ENCODE measurements at regions not wholly inside any gene's neighbourhood (a gene's known extent, or its start where the extent isn't known, plus 50 kb on each side); places are given as distances from the start of the nearest gene placed in this dataset.
A peak's percentile ranks its signal among the peaks of the same experiment; 100 is the strongest.
"Not testable (repeated sequence)": the region's sequence is repeated elsewhere in the genome, so short reads cannot be mapped to it uniquely, and the experiment has no call there.

DNA sequence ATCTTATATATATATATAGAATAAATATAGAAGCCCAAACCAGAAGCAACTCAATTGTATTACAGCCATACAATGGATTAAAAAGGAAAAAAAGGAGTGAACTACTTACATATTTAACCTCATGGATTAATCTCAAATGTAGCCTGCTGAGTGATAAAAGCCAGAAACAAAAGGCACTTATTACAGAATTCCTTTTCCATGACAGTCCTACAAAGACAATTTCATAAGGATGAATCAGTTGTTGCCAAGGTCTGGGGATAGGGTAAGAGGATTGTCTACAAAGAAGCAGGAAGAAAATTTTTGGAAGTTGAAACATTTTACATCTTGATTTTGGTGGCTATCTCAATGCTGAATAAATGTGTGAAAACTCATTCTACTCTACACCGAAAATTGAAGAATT lies 103.9 kb upstream of the DCC start:
- no peak for DNase-seq

DNA sequence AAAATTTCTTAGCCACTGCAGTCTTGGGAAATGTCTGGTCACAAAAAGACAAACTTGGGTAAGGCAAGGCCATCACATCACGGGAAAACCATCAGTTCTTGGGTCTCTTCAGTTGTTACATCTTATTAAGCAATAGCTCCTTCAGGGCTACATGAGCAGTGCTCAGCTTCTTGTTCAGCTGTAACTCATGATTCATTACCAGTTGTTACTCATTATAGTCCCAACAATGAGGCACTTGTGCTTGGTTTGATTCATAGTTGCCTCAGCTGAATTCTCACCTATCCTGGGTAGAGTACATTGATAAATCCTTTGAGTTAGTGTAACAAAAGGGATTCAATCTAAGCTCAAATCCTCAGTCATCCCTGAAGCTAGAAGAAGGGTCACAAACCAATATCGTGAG lies 102.4 kb upstream of the DCC start:
- DNase-seq: no peak

DNA sequence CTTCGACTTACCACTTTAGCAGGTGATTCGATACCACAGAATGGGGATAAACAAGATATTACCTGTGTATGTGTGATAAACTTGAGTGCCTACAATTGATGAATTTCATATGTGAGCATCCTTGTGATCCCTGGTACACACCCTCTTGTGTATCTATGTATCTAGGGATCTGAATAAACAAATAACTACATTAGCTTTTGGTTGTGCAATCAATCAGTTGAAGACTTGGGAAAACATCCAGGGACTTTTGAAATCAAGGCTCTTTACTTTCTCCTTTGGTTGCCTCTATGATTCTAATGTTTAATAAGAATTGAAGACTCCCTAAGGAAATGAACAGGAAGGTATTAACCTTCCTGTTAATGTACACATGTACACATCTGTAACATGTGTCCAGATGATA lies 97.3 kb upstream of the DCC start:
- no peak for DNase-seq

DNA sequence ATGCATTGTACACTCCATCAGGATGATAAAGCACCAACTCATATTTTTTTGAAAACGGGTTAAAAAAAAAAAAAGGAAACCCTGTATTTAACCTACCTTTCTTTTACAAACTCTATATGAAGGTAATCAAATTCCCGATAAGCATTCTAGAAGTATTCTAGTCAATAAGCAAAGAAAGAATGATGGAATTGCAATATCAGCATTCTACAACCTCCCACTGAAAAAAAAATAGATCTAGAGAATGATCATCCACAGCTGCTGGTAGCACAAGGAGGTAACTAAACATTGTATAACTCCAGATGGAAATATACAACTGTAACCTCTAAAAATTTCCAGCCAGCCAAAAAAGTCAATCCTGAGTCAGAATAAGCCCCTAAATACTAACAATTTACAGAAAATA lies 95.3 kb upstream of the DCC start:
- DNase-seq: no peak

DNA sequence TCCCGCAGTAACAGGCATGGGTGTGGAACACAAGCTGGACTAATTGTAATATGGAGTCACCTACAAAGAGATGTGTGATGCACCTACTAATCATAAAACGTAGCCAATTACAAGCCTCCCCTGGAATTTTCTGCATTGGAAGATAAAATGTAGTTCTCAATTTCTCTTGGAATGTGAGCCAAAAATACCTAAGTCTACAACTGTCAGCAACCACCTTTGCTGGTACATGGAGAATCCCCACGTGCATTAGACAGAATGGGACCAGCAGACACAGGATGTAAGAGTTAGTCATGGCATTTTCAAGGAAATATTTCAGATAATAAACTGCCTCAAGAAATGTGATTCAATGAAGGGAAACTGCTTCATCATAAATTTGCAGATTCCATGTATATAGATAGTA lies 85.6 kb upstream of the DCC start:
- no peak for DNase-seq

DNA sequence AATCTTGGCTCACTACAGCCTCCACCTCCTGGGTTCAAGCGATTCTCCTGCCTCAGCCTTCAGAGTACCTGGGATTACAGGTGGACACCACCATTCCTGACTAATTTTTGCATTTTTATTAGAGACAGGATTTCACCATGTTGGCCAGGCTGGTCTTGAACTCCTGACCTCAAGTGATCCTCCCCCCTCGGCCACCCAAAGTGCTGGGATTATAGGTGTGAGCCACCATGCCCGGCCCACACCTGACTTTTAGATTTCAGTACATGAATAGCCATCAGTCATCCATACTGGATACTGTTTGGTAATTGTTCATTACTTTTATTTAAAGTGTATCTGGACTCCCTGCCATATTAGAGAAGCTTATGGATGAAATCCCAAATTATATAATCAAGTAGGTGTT lies 82.6 kb upstream of the DCC start:
- DNase-seq: not testable (repeated sequence)

DNA sequence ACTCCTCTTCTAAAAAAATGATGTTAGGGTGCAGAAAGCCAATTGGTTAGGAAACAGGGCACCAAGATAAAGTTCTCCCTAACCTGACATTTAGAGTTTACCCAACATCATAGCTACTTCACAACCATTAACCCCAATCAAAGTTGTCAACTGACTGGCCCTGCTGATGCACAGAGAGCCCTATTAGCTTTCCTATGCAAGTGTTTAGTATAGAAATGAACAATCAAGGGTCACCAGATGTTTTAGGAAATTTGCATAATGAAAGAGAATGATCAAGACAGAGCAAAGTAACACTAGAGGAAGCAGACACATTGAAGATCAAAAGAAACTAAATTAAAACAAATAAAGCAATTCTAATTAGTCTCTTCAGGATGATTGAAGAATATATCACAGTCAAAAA lies 64.2 kb upstream of the DCC start:
- no peak for DNase-seq

DNA sequence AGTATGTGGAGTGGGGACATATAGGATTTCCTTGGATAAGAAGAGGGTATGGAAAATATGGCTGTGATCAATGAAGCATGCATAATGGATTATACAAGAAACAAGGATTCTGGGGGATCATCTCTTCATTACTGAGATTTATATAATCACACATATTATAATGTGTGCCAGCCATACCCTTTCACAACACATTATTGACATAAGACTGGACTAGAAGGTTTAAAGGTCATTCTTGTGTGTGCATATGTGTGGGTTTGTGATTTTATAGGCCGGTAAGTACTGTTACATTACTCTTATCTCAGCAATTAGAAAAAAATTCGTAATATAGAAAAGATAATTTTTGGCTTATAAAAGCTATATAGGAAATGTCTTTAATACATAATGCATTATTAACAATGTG lies 62.2 kb upstream of the DCC start:
- DNase-seq: no peak

DNA sequence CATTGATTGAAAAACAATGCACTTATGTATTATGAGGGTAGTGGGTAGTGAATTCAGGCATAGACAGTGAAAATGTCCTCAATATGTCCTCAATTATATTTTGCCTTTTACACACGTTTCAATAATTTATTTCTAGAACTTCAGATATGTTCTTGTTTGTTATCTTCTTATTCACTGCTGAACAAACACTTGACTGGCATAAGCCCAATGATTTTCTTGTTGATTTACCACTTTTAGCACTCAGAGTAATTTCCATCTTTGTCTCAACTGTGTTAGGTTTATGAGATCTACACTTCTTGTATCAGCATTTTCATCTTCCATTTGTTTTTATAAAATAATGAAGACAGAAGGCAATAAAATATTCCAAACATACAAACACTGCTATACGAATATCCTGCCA lies 61.8 kb upstream of the DCC start:
- DNase-seq: no peak

DNA sequence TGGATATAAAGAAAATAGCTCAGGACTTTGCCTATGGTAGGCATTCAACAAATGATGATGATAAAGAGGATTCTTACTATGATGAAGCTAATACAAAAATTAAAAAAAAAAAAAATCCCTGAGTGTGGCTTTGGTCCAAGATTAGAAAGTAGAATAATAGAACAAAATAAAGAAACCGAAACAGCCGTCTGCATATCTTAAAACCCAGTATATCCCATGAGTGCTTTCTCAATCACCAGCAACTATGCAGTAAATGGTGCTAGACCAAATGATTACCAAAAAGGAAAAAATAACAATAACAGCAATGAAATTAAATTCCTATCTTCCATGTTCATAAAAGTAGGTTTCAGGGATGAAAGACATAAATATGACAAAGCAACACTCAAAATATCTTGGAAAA lies 59.3 kb upstream of the DCC start:
- DNase-seq: no peak

DNA sequence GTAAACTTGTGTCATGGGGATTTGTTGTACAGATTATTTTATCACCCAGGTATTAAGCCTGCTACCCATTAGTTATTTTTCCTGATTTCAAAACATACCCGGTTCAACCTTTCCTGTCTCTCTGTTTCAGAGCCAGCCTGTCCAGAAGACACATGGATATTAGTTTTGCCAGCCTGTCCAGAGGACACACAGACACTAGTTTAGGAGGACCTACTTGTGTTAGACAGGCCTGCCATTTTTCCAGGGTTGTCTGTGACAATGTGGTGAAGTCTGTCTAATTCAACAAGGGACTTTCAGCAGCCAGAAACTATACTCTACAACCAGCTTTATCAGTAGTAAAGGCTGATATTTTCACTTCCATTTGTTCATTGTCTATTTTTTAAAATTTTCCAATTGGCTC lies 56.1 kb upstream of the DCC start:
- no peak for DNase-seq

DNA sequence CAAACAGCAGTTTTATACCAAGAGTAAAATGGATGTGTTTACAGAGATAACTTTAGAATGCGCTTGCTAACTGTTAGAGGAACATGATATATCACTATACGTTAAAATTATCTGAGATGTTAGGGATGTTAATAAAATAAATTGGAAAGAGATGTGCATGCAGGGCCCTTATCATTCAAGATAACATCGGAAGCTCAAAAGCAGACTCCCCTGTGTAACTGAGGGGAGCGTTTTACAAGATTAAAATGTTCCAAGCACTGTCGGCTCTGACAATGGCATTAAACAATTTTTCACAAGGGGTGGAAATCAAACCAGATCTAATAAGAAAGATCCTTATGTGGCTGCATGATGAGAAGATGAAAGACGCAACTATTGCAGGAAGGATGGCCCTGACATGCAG lies 53.3 kb upstream of the DCC start:
- no peak for DNase-seq

DNA sequence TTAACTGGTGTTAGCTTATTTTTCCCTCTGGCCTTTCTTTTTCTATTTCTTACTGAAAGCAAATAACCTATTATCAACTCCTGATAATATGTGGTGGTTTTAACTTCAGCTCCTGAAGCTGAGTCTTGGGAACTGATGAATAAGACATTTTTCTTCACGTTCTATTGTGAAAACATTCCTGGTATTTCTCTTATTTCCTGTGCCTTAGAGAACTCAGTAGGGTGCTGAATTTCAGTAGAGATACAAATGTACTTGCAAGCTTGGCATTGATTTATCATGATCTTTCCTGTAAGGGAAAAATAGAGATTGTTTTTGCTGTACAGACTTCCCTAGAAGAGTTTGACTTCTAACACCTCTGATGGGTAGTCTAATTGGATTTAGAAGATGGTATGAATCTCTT lies 52.8 kb upstream of the DCC start:
- DNase-seq: no peak

DNA sequence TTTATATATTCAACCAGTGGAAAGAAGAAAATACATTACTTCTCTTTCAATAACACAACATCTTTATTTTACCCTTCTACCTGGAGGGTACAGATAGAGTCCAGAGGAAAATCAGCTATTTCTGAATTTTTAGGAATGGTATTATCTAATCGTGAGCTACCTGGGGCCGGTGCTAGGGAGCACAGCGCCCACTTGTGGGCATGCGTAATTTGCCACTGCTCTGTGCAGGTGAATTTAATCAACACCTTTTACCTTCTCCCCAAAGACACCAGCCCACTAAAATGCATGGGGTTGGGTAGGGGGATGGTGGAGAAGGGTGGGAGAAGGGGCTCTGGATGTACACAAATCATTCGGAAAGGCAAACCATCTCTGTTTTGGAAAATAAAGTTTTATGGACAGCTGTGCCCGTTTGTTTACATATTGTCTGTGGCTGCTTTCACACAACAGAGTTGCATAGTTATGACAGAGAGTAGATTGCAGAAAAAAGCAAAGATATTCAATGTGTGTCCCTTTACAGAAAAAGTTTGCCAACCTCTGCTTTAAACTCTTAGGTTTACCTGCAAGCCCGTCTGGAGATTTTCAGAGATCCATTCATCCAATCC lies 51.5 kb upstream of the DCC start:
- peak; percentile 0 for DNase-seq

DNA sequence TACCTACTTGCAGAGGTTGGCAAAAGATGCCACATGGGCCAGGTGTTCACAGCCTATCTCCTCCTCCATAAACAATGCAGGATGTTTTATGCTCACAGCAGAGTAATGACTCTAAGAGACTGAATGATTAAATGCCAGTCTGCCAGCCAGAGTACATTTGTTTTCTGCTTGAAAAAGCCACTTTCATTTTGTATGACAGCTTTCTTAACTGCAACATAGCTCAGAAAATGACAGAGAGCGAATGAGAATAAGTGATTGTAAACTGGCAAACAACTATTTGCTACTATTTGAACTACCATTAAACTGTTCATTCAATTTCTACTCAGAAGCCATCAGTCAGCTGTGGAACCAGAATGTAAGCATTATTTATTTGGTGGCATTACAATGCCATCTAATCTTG lies 50.6 kb upstream of the DCC start:
- DNase-seq: no peak

Measured in NCI-H526 treated with DMSO at 0.1 percent for 48 hours (cell line).